ENCODE measurements at regions not wholly inside any gene's neighbourhood (a gene's known extent, or its start where the extent isn't known, plus 50 kb on each side); places are given as distances from the start of the nearest gene placed in this dataset.

GRCh38 chr16:54397190-54397835 lies 110.7 kb upstream of the IRX3 start:
- H3K4me2 ChIP-seq (ENCODE audit: low read length) = no peak overlapping the region
- H2BK12ac ChIP-seq (ENCODE audit: low read length) = no peak overlapping the region
- no peak overlapping the region for H3K9ac ChIP-seq (ENCODE audit: low read length)
- H4K12ac ChIP-seq (ENCODE audit: low read depth, low read length) = no peak overlapping the region
- WGBS (ENCODE audit: extremely low coverage, insufficient coverage, insufficient read length) = 100% methylated on average over 2 of the region's 11 CpGs
- no peak overlapping the region for H2BK120ac ChIP-seq (ENCODE audit: insufficient read depth, low read length, poor library complexity)
- H4K91ac ChIP-seq (ENCODE audit: low read depth, low read length) = no peak overlapping the region
- no peaks in the 10 kb centered on the region for H3K79me1 ChIP-seq (ENCODE audit: low read length)
- no peak overlapping the region for H3K4ac ChIP-seq (ENCODE audit: low read depth, low read length)
- no peak overlapping the region for H3K14ac ChIP-seq (ENCODE audit: low read length)
- H3K4me3 ChIP-seq (ENCODE audit: low read depth, low read length) = no peak overlapping the region
- no peak overlapping the region for H3K27ac ChIP-seq (ENCODE audit: low read depth, low read length)
- no peaks in the 10 kb centered on the region for H3K9me3 ChIP-seq (ENCODE audit: insufficient read depth, low read depth, low read length)
- H3K4me1 ChIP-seq (ENCODE audit: control insufficient read depth in 1 of 2, insufficient read depth in 2 of 2, low read length in 2 of 2) = no peaks in the 10 kb centered on the region
- H2AFZ ChIP-seq (ENCODE audit: insufficient read depth, low read length, poor library complexity) = no peak overlapping the region
- H2AK5ac ChIP-seq (ENCODE audit: low read length) = no peak overlapping the region
- H3K79me2 ChIP-seq (ENCODE audit: control insufficient read depth, insufficient read depth, low read length, poor library complexity) = no peaks in the 10 kb centered on the region
- no peaks in the 10 kb centered on the region for H3K36me3 ChIP-seq (ENCODE audit: control insufficient read depth in 1 of 2, insufficient read depth in 2 of 2, low read length in 2 of 2)
- no peak overlapping the region for H3K23ac ChIP-seq (ENCODE audit: low read length)
- no peak overlapping the region for H3K18ac ChIP-seq (ENCODE audit: low read length)
- H4K8ac ChIP-seq (ENCODE audit: low read depth, low read length) = no peak overlapping the region
- no peaks in the 10 kb centered on the region for H3K27me3 ChIP-seq (ENCODE audit: insufficient read depth, low read length)
- DNase-seq = no peak
- no peak overlapping the region for H2BK5ac ChIP-seq (ENCODE audit: low read depth, low read length, poor library complexity)

DNA sequence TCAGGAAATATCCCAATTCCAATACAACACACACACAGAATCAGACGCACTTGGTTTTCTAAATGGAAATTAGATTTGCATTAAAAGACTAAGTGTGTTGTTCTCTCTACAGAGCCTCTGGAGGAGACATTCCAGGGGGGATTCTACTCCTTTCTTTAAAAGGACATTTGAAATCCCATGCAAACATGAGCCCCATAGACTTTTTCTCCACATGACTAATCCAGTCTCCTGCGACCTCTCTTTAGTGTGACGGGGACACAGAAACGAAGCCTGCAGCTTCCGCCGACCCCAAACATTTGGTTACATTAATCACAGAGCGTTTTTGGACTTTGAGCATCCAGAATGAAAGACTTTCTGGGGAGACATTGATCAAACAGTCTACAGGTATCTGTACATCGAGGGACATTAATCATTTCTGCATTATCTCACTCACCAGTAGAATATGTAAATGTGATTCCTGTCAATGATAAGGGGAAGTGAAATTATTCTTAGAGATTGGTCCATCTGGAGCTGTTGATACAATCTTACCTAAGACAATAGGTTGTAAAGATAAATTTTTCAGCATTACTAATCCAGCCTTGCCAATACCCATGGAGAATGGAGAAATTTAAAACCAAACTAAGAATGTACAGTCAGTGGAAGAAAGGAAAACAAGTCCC lies 103.4 kb upstream of the IRX3 start:
- Histone ChIP-seq H3K27ac (ENCODE audit: low read depth, low read length) (no peak overlapping the region), H2BK12ac (ENCODE audit: low read length) (no peak overlapping the region), H3K27me3 (ENCODE audit: insufficient read depth, low read length) (no peaks in the 10 kb centered on the region), H4K8ac (ENCODE audit: low read depth, low read length) (no peak overlapping the region), H2BK120ac (ENCODE audit: insufficient read depth, low read length, poor library complexity) (no peak overlapping the region), H3K79me1 (ENCODE audit: low read length) (no peaks in the 10 kb centered on the region), H3K9ac (ENCODE audit: low read length) (no peak overlapping the region), H3K79me2 (ENCODE audit: control insufficient read depth, insufficient read depth, low read length, poor library complexity) (no peaks in the 10 kb centered on the region), H3K4ac (ENCODE audit: low read depth, low read length) (no peak overlapping the region), H2AK5ac (ENCODE audit: low read length) (no peak overlapping the region), H4K91ac (ENCODE audit: low read depth, low read length) (no peak overlapping the region), H3K14ac (ENCODE audit: low read length) (no peak overlapping the region), H3K4me1 (ENCODE audit: control insufficient read depth in 1 of 2, insufficient read depth in 2 of 2, low read length in 2 of 2) (no peaks in the 10 kb centered on the region), H3K18ac (ENCODE audit: low read length) (no peak overlapping the region), H4K12ac (ENCODE audit: low read depth, low read length) (no peak overlapping the region), H3K9me3 (ENCODE audit: insufficient read depth, low read depth, low read length) (no peaks in the 10 kb centered on the region), H3K4me3 (ENCODE audit: low read depth, low read length) (no peak overlapping the region), H3K4me2 (ENCODE audit: low read length) (no peak overlapping the region), H2BK5ac (ENCODE audit: low read depth, low read length, poor library complexity) (no peak overlapping the region), H3K23ac (ENCODE audit: low read length) (no peak overlapping the region), H2AFZ (ENCODE audit: insufficient read depth, low read length, poor library complexity) (no peak overlapping the region), H3K36me3 (ENCODE audit: control insufficient read depth in 1 of 2, insufficient read depth in 2 of 2, low read length in 2 of 2) (no peaks in the 10 kb centered on the region)
- no peak for DNase-seq
- WGBS (ENCODE audit: extremely low coverage, insufficient coverage, insufficient read length) = no CpG with 5 or more reads among the region's 8 CpGs

GRCh38 chr16:54385141-54385540 lies 98.6 kb upstream of the IRX3 start:
- Histone ChIP-seq H4K12ac (ENCODE audit: low read depth, low read length) (no peak overlapping the region), H2AFZ (ENCODE audit: insufficient read depth, low read length, poor library complexity) (no peak overlapping the region), H3K4me3 (ENCODE audit: low read depth, low read length) (no peak overlapping the region), H2BK120ac (ENCODE audit: insufficient read depth, low read length, poor library complexity) (no peak overlapping the region), H3K27me3 (ENCODE audit: insufficient read depth, low read length) (no peaks in the 10 kb centered on the region), H3K4ac (ENCODE audit: low read depth, low read length) (no peak overlapping the region), H2AK5ac (ENCODE audit: low read length) (no peak overlapping the region), H3K36me3 (ENCODE audit: control insufficient read depth in 1 of 2, insufficient read depth in 2 of 2, low read length in 2 of 2) (no peaks in the 10 kb centered on the region), H4K91ac (ENCODE audit: low read depth, low read length) (no peak overlapping the region), H3K23ac (ENCODE audit: low read length) (no peak overlapping the region), H3K18ac (ENCODE audit: low read length) (no peak overlapping the region), H3K79me1 (ENCODE audit: low read length) (no peaks in the 10 kb centered on the region), H3K9ac (ENCODE audit: low read length) (no peak overlapping the region), H3K14ac (ENCODE audit: low read length) (no peak overlapping the region), H4K8ac (ENCODE audit: low read depth, low read length) (no peak overlapping the region), H3K4me2 (ENCODE audit: low read length) (no peak overlapping the region), H3K4me1 (ENCODE audit: control insufficient read depth in 1 of 2, insufficient read depth in 2 of 2, low read length in 2 of 2) (no peaks in the 10 kb centered on the region), H2BK5ac (ENCODE audit: low read depth, low read length, poor library complexity) (no peak overlapping the region), H3K79me2 (ENCODE audit: control insufficient read depth, insufficient read depth, low read length, poor library complexity) (no peaks in the 10 kb centered on the region), H3K27ac (ENCODE audit: low read depth, low read length) (no peak overlapping the region), H2BK12ac (ENCODE audit: low read length) (no peak overlapping the region), H3K9me3 (ENCODE audit: insufficient read depth, low read depth, low read length) (no peaks in the 10 kb centered on the region)
- no CpG with 5 or more reads among the region's 2 CpGs for WGBS (ENCODE audit: extremely low coverage, insufficient coverage, insufficient read length)
- DNase-seq = no peak

- no CpG with 5 or more reads among the region's 12 CpGs for WGBS (ENCODE audit: extremely low coverage, insufficient coverage, insufficient read length)
- H3K27me3 ChIP-seq (ENCODE audit: insufficient read depth, low read length) = no peaks in the 10 kb centered on the region
- H3K23ac ChIP-seq (ENCODE audit: low read length) = no peak overlapping the region
- H3K14ac ChIP-seq (ENCODE audit: low read length) = no peak overlapping the region
- H3K79me1 ChIP-seq (ENCODE audit: low read length) = no peaks in the 10 kb centered on the region
- H2BK12ac ChIP-seq (ENCODE audit: low read length) = no peak overlapping the region
- H3K9ac ChIP-seq (ENCODE audit: low read length) = no peak overlapping the region
- peaks cover 2% of the 10 kb centered on the region for H3K9me3 ChIP-seq (ENCODE audit: insufficient read depth, low read depth, low read length)
- H3K4me1 ChIP-seq (ENCODE audit: control insufficient read depth in 1 of 2, insufficient read depth in 2 of 2, low read length in 2 of 2) = no peaks in the 10 kb centered on the region
- no peak overlapping the region for H2AFZ ChIP-seq (ENCODE audit: insufficient read depth, low read length, poor library complexity)
- DNase-seq = no peak
- no peaks in the 10 kb centered on the region for H3K36me3 ChIP-seq (ENCODE audit: control insufficient read depth in 1 of 2, insufficient read depth in 2 of 2, low read length in 2 of 2)
- no peak overlapping the region for H3K4me2 ChIP-seq (ENCODE audit: low read length)
- no peak overlapping the region for H2AK5ac ChIP-seq (ENCODE audit: low read length)
- H3K4ac ChIP-seq (ENCODE audit: low read depth, low read length) = no peak overlapping the region
- H4K8ac ChIP-seq (ENCODE audit: low read depth, low read length) = no peak overlapping the region
- H2BK120ac ChIP-seq (ENCODE audit: insufficient read depth, low read length, poor library complexity) = no peak overlapping the region
- H2BK5ac ChIP-seq (ENCODE audit: low read depth, low read length, poor library complexity) = no peak overlapping the region
- H3K79me2 ChIP-seq (ENCODE audit: control insufficient read depth, insufficient read depth, low read length, poor library complexity) = no peaks in the 10 kb centered on the region
- H4K91ac ChIP-seq (ENCODE audit: low read depth, low read length) = no peak overlapping the region
- H3K27ac ChIP-seq (ENCODE audit: low read depth, low read length) = no peak overlapping the region
- H3K18ac ChIP-seq (ENCODE audit: low read length) = no peak overlapping the region
- no peak overlapping the region for H3K4me3 ChIP-seq (ENCODE audit: low read depth, low read length)
- no peak overlapping the region for H4K12ac ChIP-seq (ENCODE audit: low read depth, low read length)
Measured at GRCh38 chr16:54381601-54382313, 95.2 kb upstream of the IRX3 start.

Measured in trophoblast cell (in vitro differentiated cells and primary cell).